Activated CD8-positive, alpha-beta memory T cell treated with anti-CD3 and anti-CD28 coated beads for 48 hours (primary cell): ENCODE measurements at regions not wholly inside any gene's neighbourhood (a gene's known extent, or its start where the extent isn't known, plus 50 kb on each side); places are given as distances from the start of the nearest gene placed in this dataset.

Source experiments
- DNase-seq, 3 experiments: peaks; one replicate each; pipeline ENCODE4 v3.0.0-alpha.2; 2020; ENCODE audit warnings: low read depth in 2 of 3, low spot score in 2 of 3

GRCh38 chr10:88023676-88024075 lies 160.3 kb downstream of the PTEN start:
- no peak for DNase-seq

DNA sequence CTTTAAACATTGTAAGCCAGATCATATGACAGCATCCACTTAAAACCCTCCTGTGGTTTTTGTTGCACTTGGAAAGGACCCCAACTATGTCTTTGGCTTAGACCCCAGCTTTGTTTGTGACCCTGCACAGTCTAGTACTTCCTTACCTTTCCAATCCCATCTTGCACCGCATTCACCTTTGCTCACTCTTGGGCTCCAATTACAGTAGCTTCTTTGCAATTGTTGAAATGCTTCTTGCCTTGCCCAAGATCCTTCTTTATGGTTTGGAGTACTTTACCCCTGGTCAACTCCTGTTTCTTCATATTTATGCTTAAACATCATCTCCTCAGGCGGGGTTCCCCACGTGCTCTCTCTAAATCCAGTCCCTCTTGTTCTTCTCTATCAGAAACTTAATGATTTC lies 162.6 kb downstream of the PTEN start:
- no peak for DNase-seq

- DNase-seq = no peak
Observed at GRCh38 chr10:88027570-88027969, 164.1 kb downstream of the PTEN start.

DNA sequence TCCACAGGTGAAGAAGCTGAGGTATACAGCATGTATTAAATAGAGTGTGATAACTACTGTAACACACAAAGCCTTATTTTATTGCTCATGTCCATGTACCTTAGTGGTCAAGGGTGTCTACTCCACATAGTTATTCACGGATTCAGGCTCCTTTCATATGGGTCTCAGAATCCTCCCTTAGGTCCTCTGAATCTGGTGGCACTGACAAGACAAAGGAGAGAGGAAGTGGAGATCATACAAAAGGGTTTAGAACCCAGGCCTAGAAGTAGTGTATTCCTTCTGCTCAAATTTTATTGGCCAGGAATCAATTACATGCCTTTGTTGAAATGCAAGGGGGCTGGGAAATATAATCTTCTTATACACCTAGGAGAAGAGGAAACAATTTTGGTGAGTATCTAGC lies 164.6 kb downstream of the PTEN start:
- no peak for DNase-seq

GRCh38 chr10:88028654-88029053 lies 165.2 kb downstream of the PTEN start:
- DNase-seq = no peak

DNA sequence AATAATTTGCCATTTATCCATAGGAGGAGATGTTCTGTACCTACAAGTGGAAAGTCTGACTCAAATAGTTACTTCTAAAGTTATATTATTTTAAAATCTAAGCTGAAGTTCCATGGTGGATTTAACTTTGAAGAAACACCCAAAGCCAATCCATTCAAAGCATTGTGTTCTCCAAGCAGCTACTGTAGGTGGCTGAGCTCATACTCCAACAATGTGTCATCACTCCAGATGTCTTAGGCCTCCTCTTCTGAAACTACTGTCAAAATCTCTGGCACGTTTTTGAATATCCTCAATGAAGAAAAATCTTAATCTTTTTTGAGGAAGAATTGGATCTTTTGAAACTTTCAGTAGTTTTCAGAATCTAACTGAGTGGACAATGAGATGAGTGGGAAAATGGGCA lies 169.1 kb downstream of the PTEN start:
- no peak for DNase-seq

- no peak for DNase-seq
Observed at GRCh38 chr10:88033385-88033784, 170.0 kb downstream of the PTEN start.

- DNase-seq = no peak
Observed at GRCh38 chr10:88033793-88034192, 170.4 kb downstream of the PTEN start.

DNA sequence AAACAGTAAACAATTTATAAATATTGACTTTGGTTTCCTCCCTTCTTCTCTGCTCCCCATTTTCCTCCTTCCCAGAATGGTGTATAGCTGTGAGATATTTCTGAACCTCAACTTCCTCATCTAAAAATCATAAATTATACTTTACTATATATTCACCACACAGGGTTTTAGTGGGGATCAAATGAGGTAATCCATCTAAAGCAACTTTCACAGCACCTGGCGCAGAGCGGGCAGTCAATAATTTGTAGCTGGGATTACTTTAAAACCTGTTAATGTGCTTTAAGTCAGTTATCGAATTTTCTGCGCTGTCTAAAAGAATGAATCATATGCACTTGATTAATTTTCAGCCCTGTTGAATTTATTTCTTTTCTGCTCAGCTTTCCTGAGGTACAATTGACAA lies 172.7 kb downstream of the PTEN start:
- DNase-seq = no peak

DNA sequence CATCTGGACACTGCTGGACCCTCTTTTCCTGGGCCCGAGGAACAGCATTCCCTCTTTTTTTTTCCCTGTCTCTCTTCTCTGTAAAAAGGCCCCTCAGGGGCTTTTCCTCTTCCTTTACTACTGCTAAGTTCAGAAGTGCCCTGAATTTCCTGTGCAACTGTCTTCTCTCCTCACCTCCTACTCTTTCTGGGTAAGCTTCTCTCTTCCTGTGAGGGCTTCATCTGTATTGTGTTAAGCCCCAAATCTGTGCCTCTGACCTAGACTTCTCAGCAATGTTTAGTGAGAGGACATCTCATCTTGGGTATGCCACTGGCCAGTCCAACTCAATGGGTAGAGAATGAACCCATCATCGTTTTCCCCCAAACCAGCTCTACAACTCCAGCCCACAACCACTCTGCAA lies 174.2 kb downstream of the PTEN start:
- DNase-seq = no peak

- no peak for DNase-seq
Observed at GRCh38 chr10:88038268-88038667, 174.8 kb downstream of the PTEN start.

GRCh38 chr10:88039496-88040200 lies 176.2 kb downstream of the PTEN start:
- no peak for DNase-seq

DNA sequence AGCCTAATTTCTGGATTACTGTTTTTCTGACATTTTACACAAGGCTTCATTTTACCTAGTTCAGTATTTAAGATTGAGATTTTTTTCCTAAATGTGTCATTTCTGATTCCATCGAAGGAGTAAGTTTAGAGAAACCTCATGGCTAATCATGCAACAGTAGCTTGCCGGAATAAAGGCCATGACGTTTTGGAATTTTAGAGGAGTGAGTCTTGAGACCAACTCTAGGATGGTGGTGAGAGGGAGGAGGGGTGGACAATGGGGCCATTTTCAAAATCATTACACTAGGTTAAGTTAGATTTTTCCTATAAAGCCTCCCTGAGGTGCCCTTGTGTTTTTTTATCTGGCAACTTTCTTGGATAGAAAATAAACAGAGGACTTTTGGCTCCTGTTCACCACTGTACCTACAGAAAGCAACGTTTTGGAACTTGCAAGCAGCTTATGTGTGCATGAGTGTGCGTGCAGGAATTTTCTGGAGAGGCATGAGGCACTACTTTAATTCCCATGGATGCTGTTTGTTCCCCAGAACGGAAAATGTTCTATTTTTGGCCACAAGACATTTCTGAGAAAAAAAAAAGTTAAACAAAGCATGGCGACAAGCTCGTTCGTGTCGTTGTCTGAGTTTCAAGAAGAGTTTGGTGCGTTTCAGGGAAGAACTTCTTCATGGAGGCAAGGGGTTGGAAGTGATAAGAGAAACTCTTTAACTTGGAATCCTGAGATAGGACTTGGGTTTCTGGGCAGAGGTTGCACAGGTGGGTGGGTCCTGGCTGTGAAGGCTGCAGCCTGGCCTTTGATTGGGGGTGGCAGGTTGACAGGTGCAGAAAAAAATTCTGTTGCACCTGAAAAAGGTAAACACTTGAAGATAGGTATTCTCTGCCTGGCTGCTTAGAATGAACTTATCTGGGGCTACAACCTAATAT lies 178.1 kb downstream of the PTEN start:
- no peak for DNase-seq

DNA sequence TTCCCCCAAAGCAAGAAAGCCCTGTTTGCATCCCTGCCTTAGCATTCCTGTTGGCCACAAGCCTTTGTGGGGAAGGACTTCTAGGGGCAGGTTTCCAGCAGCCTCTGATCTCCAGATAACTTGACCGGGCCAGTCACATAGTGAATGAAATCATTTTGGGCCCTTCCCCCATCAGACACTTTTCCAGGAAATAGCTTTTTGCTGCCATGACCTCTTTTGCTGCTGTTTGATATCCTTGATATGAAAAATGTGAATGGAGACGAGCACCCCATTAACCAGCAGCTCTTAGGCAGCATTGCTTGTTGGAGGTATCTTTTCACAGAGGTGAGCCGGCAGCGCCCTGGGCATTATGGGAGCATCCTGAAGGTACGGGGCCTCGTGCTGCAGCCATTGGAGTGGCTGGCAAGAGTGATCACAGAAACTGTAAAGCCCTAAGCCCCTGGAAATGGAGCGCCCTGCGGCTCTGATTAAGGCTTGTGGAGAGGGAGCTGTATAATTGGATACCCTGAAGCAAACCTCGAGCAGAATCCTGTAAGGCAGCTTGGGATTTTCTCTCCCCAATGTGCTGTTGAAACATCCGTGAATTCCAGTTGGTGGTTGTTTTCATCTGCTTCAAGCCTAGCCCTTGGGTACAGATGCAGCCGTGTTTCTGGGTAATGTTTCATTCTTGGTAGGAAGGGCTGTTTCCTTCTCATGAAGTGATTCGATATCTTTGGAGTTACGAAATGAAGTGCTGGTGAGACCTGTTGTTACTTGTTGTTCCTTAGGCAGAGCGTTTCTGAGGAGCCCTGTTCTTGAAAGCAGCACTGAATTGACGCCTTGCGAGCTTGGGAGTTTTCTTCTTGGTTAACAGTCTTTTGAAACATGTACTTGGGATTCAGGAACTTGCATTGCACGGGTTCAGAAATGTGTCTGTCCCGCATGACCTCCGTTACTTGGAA lies 179.0 kb downstream of the PTEN start:
- DNase-seq = no peak

GRCh38 chr10:88045096-88045495 lies 181.7 kb downstream of the PTEN start:
- DNase-seq = no peak

GRCh38 chr10:88045656-88046415 lies 182.4 kb downstream of the PTEN start:
- no peak for DNase-seq

- no peak for DNase-seq
Observed at GRCh38 chr10:88047579-88047978, 184.2 kb downstream of the PTEN start.

- no peak for DNase-seq
Observed at GRCh38 chr10:88048312-88048711, 184.9 kb downstream of the PTEN start.

DNA sequence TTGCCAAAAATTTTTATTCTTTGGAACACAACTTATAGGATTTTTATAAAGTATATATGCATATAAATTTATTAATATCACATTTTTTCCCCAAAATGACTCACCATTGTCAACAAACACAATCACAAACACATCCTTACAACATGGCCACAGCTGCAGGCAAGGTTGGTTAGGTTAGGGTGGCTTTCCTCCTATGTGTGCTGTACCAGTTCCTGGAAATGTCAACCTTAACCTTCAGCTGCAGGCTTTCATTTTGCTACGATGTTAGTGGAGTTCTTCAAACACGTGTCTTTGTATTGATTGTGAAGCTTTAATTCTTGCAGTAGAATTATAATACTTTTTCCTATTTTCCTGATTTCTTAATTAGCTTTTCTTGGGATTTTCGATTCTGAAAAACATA lies 185.8 kb downstream of the PTEN start:
- DNase-seq = no peak

GRCh38 chr10:88057720-88058119 lies 194.3 kb downstream of the PTEN start:
- no peak for DNase-seq

GRCh38 chr10:88058750-88059149 lies 195.3 kb downstream of the PTEN start:
- DNase-seq = no peak
